CD14-positive monocyte (primary cell): ENCODE measurements at regions not wholly inside any gene's neighbourhood (a gene's known extent, or its start where the extent isn't known, plus 50 kb on each side); places are given as distances from the start of the nearest gene placed in this dataset.

Experiments used
- DNase-seq, 3 donors: peaks; one replicate each; pipeline ENCODE4 v3.0.0-alpha.2; 2011 to 2022
- H2AFZ ChIP-seq: 2 replicates; pipeline ENCODE4 v1.6.0; 2012; ENCODE audit warnings: mild to moderate bottlenecking, low read depth, low read length, inconsistent platforms; ENCODE audit not compliant: insufficient read depth, poor library complexity, severe bottlenecking
- H3K27ac ChIP-seq, 2 donors: 1 replicate in 1 of 2; 2 replicates in 1 of 2; pipeline ENCODE4 v1.5.1; 2012 to 2013; ENCODE audit warnings: low read length in 2 of 2, control low read depth in 1 of 2, inconsistent platforms in 1 of 2, low read depth in 1 of 2, mild to moderate bottlenecking in 1 of 2
- H3K27me3 ChIP-seq, 2 donors: one replicate each; pipeline versions ENCODE4 v1.6.0 to v1.6.1; 2011 to 2013; ENCODE audit warnings: low read length in 2 of 2; ENCODE audit not compliant: control insufficient read depth in 2 of 2, insufficient read depth in 2 of 2
- H3K36me3 ChIP-seq, 2 donors: replicated peaks in 1 of 2; 1 replicate in 1 of 2; 2 replicates in 1 of 2; pipeline versions ENCODE4 v1.5.1 to v1.6.1; 2012 to 2013; ENCODE audit warnings: low read length in 2 of 2, control low read depth in 1 of 2, inconsistent platforms in 1 of 2, mild to moderate bottlenecking in 1 of 2; ENCODE audit not compliant: insufficient read depth in 2 of 2, control insufficient read depth in 1 of 2
- H3K4me1 ChIP-seq, 2 donors: 1 replicate in 1 of 2; 2 replicates in 1 of 2; pipeline versions ENCODE4 v1.5.1 to v1.6.1; 2012 to 2013; ENCODE audit warnings: low read length in 2 of 2, control low read depth in 1 of 2, inconsistent platforms in 1 of 2, mild to moderate bottlenecking in 1 of 2, moderate library complexity in 1 of 2; ENCODE audit not compliant: insufficient read depth in 2 of 2, control insufficient read depth in 1 of 2
- H3K4me2 ChIP-seq: replicated peaks from 2 replicates; pipeline ENCODE3; 2012; ENCODE audit warnings: low read length, moderate library complexity, mild to moderate bottlenecking; ENCODE audit not compliant: poor library complexity, severe bottlenecking; ENCODE audit errors: extremely low read depth
- H3K4me3 ChIP-seq, 3 experiments: fragments of 200-600 bp in 1 of 3; sonication (generic) in 1 of 3; replicated peaks in 1 of 3; 1 replicate in 2 of 3; 2 replicates in 1 of 3; pipeline ENCODE4 v1.5.1; 2011 to 2013; ENCODE audit warnings: low read length in 3 of 3, mild to moderate bottlenecking in 3 of 3, control low read depth in 2 of 3, low read depth in 2 of 3, inconsistent platforms in 1 of 3, moderate library complexity in 1 of 3
- H3K79me2 ChIP-seq: 2 replicates; pipeline ENCODE4 v1.6.0; 2012; ENCODE audit warnings: mild to moderate bottlenecking, control low read depth, inconsistent platforms, low read length, moderate library complexity; ENCODE audit not compliant: insufficient read depth
- H3K9ac ChIP-seq: 2 replicates; pipeline ENCODE4 v1.6.0; 2017; ENCODE audit warnings: low read length, mild to moderate bottlenecking; ENCODE audit not compliant: insufficient read depth, poor library complexity, severe bottlenecking
- H3K9me3 ChIP-seq, 2 donors: replicated peaks in 1 of 2; 1 replicate in 1 of 2; 2 replicates in 1 of 2; pipeline versions ENCODE4 v1.5.1 to v1.6.1; 2012 to 2013; ENCODE audit warnings: low read length in 2 of 2, control low read depth in 1 of 2; ENCODE audit not compliant: control insufficient read depth in 1 of 2, insufficient read depth in 1 of 2
- H4K20me1 ChIP-seq: 2 replicates; pipeline ENCODE4 v1.6.0; 2012; ENCODE audit warnings: mild to moderate bottlenecking, low read length, control low read depth, moderate library complexity; ENCODE audit not compliant: insufficient read depth
- H3K27ac Mint-ChIP-seq, 7 donors: one replicate each; pipeline ENCODE4 v1.8.0; 2020; ENCODE audit warnings: mild to moderate bottlenecking in 7 of 7, mixed read lengths in 7 of 7, moderate library complexity in 6 of 7, inconsistent platforms in 2 of 7
- H3K27me3 Mint-ChIP-seq, 3 donors: one replicate each; pipeline ENCODE4 v1.8.0; 2021 to 2022; ENCODE audit warnings: low read depth in 3 of 3, mild to moderate bottlenecking in 3 of 3, mixed read lengths in 3 of 3, moderate library complexity in 3 of 3, inconsistent platforms in 1 of 3
- H3K36me3 Mint-ChIP-seq, 2 donors: one replicate each; pipeline ENCODE4 v1.8.0; 2020; ENCODE audit warnings: mixed read lengths in 2 of 2, inconsistent platforms in 1 of 2, mild to moderate bottlenecking in 1 of 2
- H3K4me1 Mint-ChIP-seq: one replicate; pipeline ENCODE4 v1.8.0; 2020; ENCODE audit warnings: mild to moderate bottlenecking, mixed read lengths
- H3K4me3 Mint-ChIP-seq, 2 donors: one replicate each; pipeline ENCODE4 v1.8.0; 2020; ENCODE audit warnings: mild to moderate bottlenecking in 2 of 2, mixed read lengths in 2 of 2, moderate library complexity in 1 of 2
- H3K9me3 Mint-ChIP-seq, 7 donors: one replicate each; pipeline ENCODE4 v1.8.0; 2020 to 2022; ENCODE audit warnings: mixed read lengths in 7 of 7, mild to moderate bottlenecking in 6 of 7, moderate library complexity in 6 of 7, inconsistent platforms in 2 of 7
- WGBS: methylation state at CpG from one replicate; pipeline ENCODE4 v1.1.5; 2013; ENCODE audit warnings: missing lambda C conversion rate; ENCODE audit not compliant: insufficient coverage; 5-methylcytosine and 5-hydroxymethylcytosine counted together
- intact Hi-C, 2 donors: fragments of 100-400 bp; cut with micrococcal nuclease; formaldehyde crosslinking; loops; one replicate each; pipeline versions ENCODE4 v1.15.0 to v1.15.1; 2023
- TF ChIP-seq, protein P1 (sequence below): fragments of 200-600 bp; IDR thresholded peaks from one replicate; pipeline ENCODE4 v1.8.0; 2022; ENCODE audit warnings: antibody characterized with exemption, mild to moderate bottlenecking

GRCh38 chr21:16943231-16943630 lies 569.6 kb upstream of the CXADR start:
- no peak overlapping the region for H3K9ac ChIP-seq
- H3K27ac ChIP-seq, result no peak overlapping the region
- no peak overlapping the region for H3K4me2 ChIP-seq
- Mint-ChIP-seq H3K27me3 (no peaks in the 10 kb centered on the region), H3K27ac (no peak overlapping the region), H3K4me1 (no peaks in the 10 kb centered on the region), H3K9me3 (peaks cover 6 to 32% (median 10%) of the 10 kb centered on the region in 7 donors), H3K36me3 (no peaks in the 10 kb centered on the region), H3K4me3 (no peak overlapping the region)
- no peaks in the 10 kb centered on the region for H3K27me3 ChIP-seq
- no peak for DNase-seq
- H3K36me3 ChIP-seq, result no peaks in the 10 kb centered on the region
- H4K20me1 ChIP-seq, result no peaks in the 10 kb centered on the region
- H3K4me3 ChIP-seq, result no peak overlapping the region
- intact Hi-C loops, result no loop called here
- peaks cover 26 to 35% of the 10 kb centered on the region in 2 donors for H3K9me3 ChIP-seq
- TF ChIP-seq, protein P1, sequence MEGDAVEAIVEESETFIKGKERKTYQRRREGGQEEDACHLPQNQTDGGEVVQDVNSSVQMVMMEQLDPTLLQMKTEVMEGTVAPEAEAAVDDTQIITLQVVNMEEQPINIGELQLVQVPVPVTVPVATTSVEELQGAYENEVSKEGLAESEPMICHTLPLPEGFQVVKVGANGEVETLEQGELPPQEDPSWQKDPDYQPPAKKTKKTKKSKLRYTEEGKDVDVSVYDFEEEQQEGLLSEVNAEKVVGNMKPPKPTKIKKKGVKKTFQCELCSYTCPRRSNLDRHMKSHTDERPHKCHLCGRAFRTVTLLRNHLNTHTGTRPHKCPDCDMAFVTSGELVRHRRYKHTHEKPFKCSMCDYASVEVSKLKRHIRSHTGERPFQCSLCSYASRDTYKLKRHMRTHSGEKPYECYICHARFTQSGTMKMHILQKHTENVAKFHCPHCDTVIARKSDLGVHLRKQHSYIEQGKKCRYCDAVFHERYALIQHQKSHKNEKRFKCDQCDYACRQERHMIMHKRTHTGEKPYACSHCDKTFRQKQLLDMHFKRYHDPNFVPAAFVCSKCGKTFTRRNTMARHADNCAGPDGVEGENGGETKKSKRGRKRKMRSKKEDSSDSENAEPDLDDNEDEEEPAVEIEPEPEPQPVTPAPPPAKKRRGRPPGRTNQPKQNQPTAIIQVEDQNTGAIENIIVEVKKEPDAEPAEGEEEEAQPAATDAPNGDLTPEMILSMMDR, result no peak
- H3K79me2 ChIP-seq, result no peaks in the 10 kb centered on the region
- H3K4me1 ChIP-seq, result no peaks in the 10 kb centered on the region
- no peak overlapping the region for H2AFZ ChIP-seq

GRCh38 chr21:16945580-16945979 lies 567.3 kb upstream of the CXADR start:
- WGBS, result 92% methylated on average over 2 of the region's 3 CpGs
- Histone ChIP-seq H4K20me1 (no peaks in the 10 kb centered on the region), H3K9ac (no peak overlapping the region), H3K4me2 (no peak overlapping the region), H3K79me2 (no peaks in the 10 kb centered on the region), H3K9me3 (peaks cover 26 to 35% of the 10 kb centered on the region in 2 donors), H2AFZ (no peak overlapping the region), H3K4me1 (no peaks in the 10 kb centered on the region), H3K27me3 (no peaks in the 10 kb centered on the region), H3K36me3 (no peaks in the 10 kb centered on the region), H3K4me3 (no peak overlapping the region), H3K27ac (no peak overlapping the region)
- H3K27ac Mint-ChIP-seq, result no peak overlapping the region
- TF ChIP-seq, protein P1, result no peak
- intact Hi-C loops, result no loop called here
- H3K4me1 Mint-ChIP-seq, result no peaks in the 10 kb centered on the region
- no peaks in the 10 kb centered on the region for H3K27me3 Mint-ChIP-seq
- H3K9me3 Mint-ChIP-seq, result peaks cover 4 to 27% (median 13%) of the 10 kb centered on the region in 7 donors
- no peak for DNase-seq
- H3K36me3 Mint-ChIP-seq, result no peaks in the 10 kb centered on the region
- no peak overlapping the region for H3K4me3 Mint-ChIP-seq
